ENCODE measurements at regions not wholly inside any gene's neighbourhood (a gene's known extent, or its start where the extent isn't known, plus 50 kb on each side); places are given as distances from the start of the nearest gene placed in this dataset.

- Histone ChIP-seq H3K27ac (no peak overlapping the region), H3K4me1 (no peaks in the 10 kb centered on the region), H3K27me3 (no peaks in the 10 kb centered on the region), H3K9me3 (no peaks in the 10 kb centered on the region), H3K36me3 (no peaks in the 10 kb centered on the region), H3K4me3 (no peak overlapping the region)
- no peak for DNase-seq
- intact Hi-C loops (cut with DNase I; ENCODE audit: low total_unique reads): no loop called here
- no peak for TF ChIP-seq POLR2A (IDR thresholded peaks at IDR 0.05)
These were observed 62.9 kb upstream of the OXGR1 start for GRCh38 chr13:97057176-97057575.

- intact Hi-C loops (cut with DNase I; ENCODE audit: low total_unique reads): no loop called here
- no peaks in the 10 kb centered on the region for H3K27me3 ChIP-seq
- H3K27ac ChIP-seq: no peak overlapping the region
- H3K4me1 ChIP-seq: no peaks in the 10 kb centered on the region
- no peak overlapping the region for H3K4me3 ChIP-seq
- DNase-seq: no peak
- no peak for TF ChIP-seq POLR2A (IDR thresholded peaks at IDR 0.05)
- no peaks in the 10 kb centered on the region for H3K9me3 ChIP-seq
- no peaks in the 10 kb centered on the region for H3K36me3 ChIP-seq
These were observed 64.1 kb upstream of the OXGR1 start for GRCh38 chr13:97058391-97058790.

DNA sequence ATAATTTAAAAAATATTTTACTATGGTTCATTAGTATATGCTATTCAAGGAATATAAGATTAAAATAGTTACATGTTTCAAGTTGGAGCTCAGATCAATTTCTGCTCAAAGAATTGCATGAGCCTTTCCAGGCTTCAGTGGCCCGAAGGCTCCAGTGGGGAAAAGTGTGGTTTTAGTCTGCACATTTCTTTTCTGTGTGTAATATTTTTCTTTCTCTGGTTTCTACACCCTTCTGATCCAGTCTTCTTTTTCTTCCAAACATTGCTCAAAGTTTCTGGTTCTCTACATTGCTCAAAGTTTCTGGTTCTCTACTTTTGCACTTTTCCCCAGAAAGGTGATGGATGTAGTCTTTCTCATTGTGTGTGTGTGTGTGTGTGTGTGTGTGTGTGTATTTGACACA, 64.7 kb upstream of the OXGR1 start:
- no peaks in the 10 kb centered on the region for H3K4me1 ChIP-seq
- H3K9me3 ChIP-seq: no peaks in the 10 kb centered on the region
- H3K27ac ChIP-seq: no peak overlapping the region
- no peak overlapping the region for H3K4me3 ChIP-seq
- no peak for DNase-seq
- H3K27me3 ChIP-seq: no peaks in the 10 kb centered on the region
- no peaks in the 10 kb centered on the region for H3K36me3 ChIP-seq
- intact Hi-C loops (cut with DNase I; ENCODE audit: low total_unique reads): no loop called here
- TF ChIP-seq POLR2A (IDR thresholded peaks at IDR 0.05): no peak
- TF ChIP-seq, protein P1, sequence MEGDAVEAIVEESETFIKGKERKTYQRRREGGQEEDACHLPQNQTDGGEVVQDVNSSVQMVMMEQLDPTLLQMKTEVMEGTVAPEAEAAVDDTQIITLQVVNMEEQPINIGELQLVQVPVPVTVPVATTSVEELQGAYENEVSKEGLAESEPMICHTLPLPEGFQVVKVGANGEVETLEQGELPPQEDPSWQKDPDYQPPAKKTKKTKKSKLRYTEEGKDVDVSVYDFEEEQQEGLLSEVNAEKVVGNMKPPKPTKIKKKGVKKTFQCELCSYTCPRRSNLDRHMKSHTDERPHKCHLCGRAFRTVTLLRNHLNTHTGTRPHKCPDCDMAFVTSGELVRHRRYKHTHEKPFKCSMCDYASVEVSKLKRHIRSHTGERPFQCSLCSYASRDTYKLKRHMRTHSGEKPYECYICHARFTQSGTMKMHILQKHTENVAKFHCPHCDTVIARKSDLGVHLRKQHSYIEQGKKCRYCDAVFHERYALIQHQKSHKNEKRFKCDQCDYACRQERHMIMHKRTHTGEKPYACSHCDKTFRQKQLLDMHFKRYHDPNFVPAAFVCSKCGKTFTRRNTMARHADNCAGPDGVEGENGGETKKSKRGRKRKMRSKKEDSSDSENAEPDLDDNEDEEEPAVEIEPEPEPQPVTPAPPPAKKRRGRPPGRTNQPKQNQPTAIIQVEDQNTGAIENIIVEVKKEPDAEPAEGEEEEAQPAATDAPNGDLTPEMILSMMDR (IDR thresholded peaks at IDR 0.05): no peak

DNA sequence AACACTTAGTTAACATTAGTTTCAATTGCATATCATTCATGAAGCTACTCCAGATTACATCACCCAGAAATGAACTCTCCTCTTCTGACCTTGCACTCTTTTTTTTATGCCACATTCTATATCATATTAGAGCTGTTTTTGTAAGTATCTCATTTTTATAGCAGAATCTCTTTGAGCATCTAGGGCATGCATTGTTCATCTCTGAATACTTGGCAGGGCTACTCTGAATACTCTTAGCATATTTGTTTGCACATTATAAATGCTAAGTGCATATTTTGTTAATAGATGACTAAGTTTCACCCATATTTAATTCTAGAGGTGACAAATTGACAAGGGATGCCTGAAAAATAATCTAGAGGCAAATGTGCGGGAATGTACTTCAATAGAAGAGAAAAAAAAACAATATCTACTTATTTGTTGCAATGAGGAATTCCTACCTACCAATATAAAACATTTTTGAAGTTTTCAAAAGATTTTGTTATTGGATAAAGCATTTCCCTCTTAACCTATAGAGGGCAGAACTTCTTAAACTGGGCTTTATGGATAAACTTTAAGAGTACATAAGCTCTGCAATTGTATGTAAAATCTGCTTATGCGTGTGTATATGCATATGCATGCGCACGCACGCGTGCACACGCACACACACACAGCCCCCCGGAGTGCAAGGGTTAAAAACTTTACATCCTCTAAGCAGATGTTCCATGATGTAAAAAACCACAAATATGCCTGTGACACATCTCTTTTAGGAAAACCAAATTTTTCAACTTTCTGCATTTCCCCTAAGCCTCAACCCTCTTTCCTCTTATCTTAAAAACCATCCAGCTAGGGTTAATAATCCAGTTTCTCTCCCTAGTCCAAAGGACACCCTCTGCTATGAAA, 73.0 kb upstream of the OXGR1 start:
- TF ChIP-seq, protein P1 (IDR thresholded peaks at IDR 0.05): no peak
- TF ChIP-seq POLR2A (IDR thresholded peaks at IDR 0.05): no peak
- Histone ChIP-seq H3K9me3 (no peaks in the 10 kb centered on the region), H3K4me1 (no peaks in the 10 kb centered on the region), H3K4me3 (no peak overlapping the region), H3K27me3 (no peaks in the 10 kb centered on the region), H3K36me3 (no peaks in the 10 kb centered on the region), H3K27ac (no peak overlapping the region)
- DNase-seq: no peak
- intact Hi-C loops (cut with DNase I; ENCODE audit: low total_unique reads): no loop called here

DNA sequence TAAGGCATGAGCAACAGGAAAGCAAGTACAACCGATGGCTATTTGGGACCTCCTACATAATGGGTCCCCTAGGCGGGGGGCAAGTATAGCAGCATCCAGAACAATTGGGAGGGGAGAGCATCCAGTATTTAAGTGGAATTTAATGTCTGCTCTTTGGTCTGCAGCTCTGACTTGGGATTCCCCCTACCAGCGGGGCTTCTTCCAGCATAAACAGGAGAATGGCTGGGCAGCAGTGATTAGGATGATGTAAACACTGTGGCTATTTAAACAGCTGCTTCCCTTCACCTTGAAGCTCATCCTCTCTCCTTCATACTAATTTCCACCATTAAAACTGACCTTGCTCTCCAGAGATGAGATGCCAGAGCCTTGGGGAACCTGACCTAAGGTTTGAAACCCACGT, 73.9 kb upstream of the OXGR1 start:
- intact Hi-C loops (cut with DNase I; ENCODE audit: low total_unique reads): no loop called here
- Histone ChIP-seq H3K9me3 (no peaks in the 10 kb centered on the region), H3K27ac (no peak overlapping the region), H3K4me3 (no peak overlapping the region), H3K4me1 (no peaks in the 10 kb centered on the region), H3K36me3 (no peaks in the 10 kb centered on the region), H3K27me3 (no peaks in the 10 kb centered on the region)
- no peak for DNase-seq
- TF ChIP-seq, protein P1 (IDR thresholded peaks at IDR 0.05): no peak
- no peak for TF ChIP-seq POLR2A (IDR thresholded peaks at IDR 0.05)

DNA sequence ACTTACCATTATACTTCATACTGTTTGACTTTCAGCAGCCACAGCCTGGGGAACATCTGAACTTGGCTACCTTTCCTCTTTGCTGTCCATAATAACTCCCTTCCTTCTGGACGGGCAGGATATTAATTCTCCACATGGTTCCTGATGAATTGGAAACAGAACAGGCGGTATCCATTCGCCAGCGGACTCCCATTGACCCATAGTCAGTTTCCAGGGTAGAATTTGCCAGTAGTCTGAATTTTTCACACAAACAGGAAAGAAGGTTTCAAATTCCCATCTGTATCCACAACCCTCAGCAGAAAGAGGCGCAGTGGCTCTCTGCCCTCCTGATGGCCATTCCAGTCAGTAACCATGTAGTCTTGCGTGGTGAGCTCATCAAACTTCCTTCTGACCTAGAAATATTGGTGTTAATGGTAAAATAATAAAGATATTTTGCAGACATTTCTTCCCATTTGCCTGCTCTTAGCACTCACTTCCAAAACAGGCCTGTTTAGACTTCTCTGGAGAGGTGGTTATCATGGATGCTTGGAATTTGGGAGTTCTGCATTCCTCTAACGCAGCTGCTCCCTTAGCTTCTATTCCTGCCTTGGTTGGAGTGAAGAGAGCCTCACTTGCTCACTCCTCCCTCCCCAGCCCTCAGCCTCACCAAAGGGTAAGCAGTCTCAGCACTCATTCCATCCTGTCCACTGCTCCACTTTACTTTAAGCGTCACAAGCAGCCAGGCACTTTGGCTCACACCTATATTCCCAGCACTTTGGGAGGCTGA, 75.0 kb upstream of the OXGR1 start:
- DNase-seq: no peak
- intact Hi-C loops (cut with DNase I; ENCODE audit: low total_unique reads): no loop called here
- Histone ChIP-seq H3K27ac (no peak overlapping the region), H3K27me3 (no peaks in the 10 kb centered on the region), H3K4me1 (no peaks in the 10 kb centered on the region), H3K4me3 (no peak overlapping the region), H3K36me3 (no peaks in the 10 kb centered on the region), H3K9me3 (no peaks in the 10 kb centered on the region)
- TF ChIP-seq, protein P1 (IDR thresholded peaks at IDR 0.05): no peak

Measured in uterus (tissue), 3 donors.